Upper lobe of right lung (tissue), 1 donor: ENCODE measurements at regions not wholly inside any gene's neighbourhood (a gene's known extent, or its start where the extent isn't known, plus 50 kb on each side); places are given as distances from the start of the nearest gene placed in this dataset.

Source experiments
- ATAC-seq: fragments of 200-7000 bp; cut with Tn5 transposase; one replicate; pipeline ENCODE4 v1.9.1; 2020; ENCODE audit warnings: mild to moderate bottlenecking, moderate library complexity
- DNase-seq: peaks from one replicate; pipeline ENCODE4 v3.0.0-alpha.2; 2020
- H3K27ac ChIP-seq: fragments of 200-600 bp; one replicate; pipeline ENCODE4 v1.8.0; 2022
- H3K27me3 ChIP-seq: fragments of 200-600 bp; one replicate; pipeline ENCODE4 v1.8.0; 2022; ENCODE audit warnings: mild to moderate bottlenecking
- H3K36me3 ChIP-seq: fragments of 200-600 bp; one replicate; pipeline ENCODE4 v1.8.0; 2022
- H3K4me1 ChIP-seq: fragments of 200-600 bp; one replicate; pipeline ENCODE4 v1.8.0; 2022
- H3K4me3 ChIP-seq: fragments of 200-600 bp; one replicate; pipeline ENCODE4 v1.8.0; 2022; ENCODE audit warnings: mild to moderate bottlenecking
- H3K9me3 ChIP-seq: fragments of 200-600 bp; one replicate; pipeline ENCODE4 v1.8.0; 2022
- intact Hi-C: fragments of 100-400 bp; cut with DNase I; formaldehyde crosslinking; loops from one replicate; pipeline ENCODE4 v1.11.0; 2022
- TF ChIP-seq, protein P1 (sequence below): fragments of 200-600 bp; IDR thresholded peaks from one replicate; pipeline ENCODE4 v1.8.0; 2022; ENCODE audit warnings: antibody characterized with exemption
- donor health status: DM: no; HTN: yes; CAD: no; lungs with severe emphysema.

DNA sequence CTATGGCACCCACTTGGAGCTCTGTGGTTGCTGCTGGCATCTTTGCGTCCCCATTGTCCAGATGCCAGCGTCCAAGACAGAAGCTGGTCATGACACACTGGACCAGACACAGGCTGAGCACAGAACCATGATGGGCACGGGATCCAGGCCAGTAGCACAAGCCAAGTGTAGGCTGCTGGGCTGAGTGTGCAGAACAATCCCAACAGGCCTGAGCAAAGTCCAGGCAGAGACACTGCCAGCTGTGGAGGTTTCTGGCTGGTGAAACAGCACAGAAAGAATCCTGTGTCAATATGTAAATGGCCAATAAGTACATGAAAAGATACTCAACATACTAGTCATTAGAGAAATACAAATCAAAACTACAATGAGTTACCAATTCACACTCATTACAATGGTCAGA lies 705.4 kb downstream of the METTL4 start:
- Histone ChIP-seq H3K27me3 (no peaks in the 10 kb centered on the region), H3K36me3 (no peaks in the 10 kb centered on the region), H3K27ac (no peak overlapping the region), H3K9me3 (no peaks in the 10 kb centered on the region), H3K4me3 (no peak overlapping the region), H3K4me1 (no peaks in the 10 kb centered on the region)
- ATAC-seq (peak; percentile 23), DNase-seq (no peak)
- intact Hi-C loops: no loop called here
- TF ChIP-seq, protein P1, sequence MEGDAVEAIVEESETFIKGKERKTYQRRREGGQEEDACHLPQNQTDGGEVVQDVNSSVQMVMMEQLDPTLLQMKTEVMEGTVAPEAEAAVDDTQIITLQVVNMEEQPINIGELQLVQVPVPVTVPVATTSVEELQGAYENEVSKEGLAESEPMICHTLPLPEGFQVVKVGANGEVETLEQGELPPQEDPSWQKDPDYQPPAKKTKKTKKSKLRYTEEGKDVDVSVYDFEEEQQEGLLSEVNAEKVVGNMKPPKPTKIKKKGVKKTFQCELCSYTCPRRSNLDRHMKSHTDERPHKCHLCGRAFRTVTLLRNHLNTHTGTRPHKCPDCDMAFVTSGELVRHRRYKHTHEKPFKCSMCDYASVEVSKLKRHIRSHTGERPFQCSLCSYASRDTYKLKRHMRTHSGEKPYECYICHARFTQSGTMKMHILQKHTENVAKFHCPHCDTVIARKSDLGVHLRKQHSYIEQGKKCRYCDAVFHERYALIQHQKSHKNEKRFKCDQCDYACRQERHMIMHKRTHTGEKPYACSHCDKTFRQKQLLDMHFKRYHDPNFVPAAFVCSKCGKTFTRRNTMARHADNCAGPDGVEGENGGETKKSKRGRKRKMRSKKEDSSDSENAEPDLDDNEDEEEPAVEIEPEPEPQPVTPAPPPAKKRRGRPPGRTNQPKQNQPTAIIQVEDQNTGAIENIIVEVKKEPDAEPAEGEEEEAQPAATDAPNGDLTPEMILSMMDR: no peak

DNA sequence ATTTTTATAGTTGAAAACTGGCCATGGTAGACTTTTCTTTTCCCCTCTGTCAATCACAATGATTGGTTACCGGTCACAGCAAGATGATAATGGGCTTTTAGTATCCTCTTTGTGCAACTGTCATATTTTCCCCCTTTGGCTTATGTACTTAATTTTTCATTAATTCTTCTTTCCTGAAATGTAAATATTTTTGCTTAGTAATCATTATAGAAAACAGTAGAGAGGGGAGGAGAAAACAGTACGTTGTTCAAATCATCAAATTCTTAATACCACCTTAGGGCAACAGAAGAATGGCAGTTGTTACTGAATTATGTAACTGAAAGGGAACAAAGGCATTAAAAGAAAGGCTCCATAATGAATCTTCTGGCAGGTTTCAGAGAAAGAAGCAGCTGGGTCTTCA lies 699.0 kb downstream of the METTL4 start:
- intact Hi-C loops: no loop called here
- H3K4me1 ChIP-seq: no peaks in the 10 kb centered on the region
- no peaks in the 10 kb centered on the region for H3K36me3 ChIP-seq
- DNase-seq (no peak), ATAC-seq (no peak)
- TF ChIP-seq, protein P1: no peak
- H3K9me3 ChIP-seq: no peaks in the 10 kb centered on the region
- no peak overlapping the region for H3K27ac ChIP-seq
- no peak overlapping the region for H3K4me3 ChIP-seq
- H3K27me3 ChIP-seq: no peaks in the 10 kb centered on the region

DNA sequence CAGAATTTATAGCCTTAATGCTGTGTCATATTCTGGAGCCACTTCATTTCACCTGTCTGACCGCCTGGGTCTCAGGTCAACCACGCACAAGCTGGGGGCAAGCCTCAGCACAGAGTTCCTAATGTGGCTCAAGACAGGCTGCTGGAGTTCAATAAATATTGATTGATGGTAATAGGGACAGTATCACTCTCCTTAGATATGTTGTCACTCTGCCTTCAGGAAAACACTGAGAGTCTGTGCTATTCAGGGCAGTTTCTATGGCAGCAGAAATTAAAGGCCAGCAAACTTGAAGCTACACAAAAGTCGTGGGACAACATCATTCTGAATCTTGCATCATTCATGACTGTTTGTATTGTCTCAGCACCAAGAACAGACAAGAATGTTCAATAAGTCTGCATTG lies 696.1 kb downstream of the METTL4 start:
- Histone ChIP-seq H3K9me3 (no peaks in the 10 kb centered on the region), H3K36me3 (no peaks in the 10 kb centered on the region), H3K27ac (no peak overlapping the region), H3K4me1 (no peaks in the 10 kb centered on the region), H3K27me3 (no peaks in the 10 kb centered on the region), H3K4me3 (no peak overlapping the region)
- intact Hi-C loops: no loop called here
- no peak for DNase-seq
- TF ChIP-seq, protein P1: no peak
- ATAC-seq: no peak

DNA sequence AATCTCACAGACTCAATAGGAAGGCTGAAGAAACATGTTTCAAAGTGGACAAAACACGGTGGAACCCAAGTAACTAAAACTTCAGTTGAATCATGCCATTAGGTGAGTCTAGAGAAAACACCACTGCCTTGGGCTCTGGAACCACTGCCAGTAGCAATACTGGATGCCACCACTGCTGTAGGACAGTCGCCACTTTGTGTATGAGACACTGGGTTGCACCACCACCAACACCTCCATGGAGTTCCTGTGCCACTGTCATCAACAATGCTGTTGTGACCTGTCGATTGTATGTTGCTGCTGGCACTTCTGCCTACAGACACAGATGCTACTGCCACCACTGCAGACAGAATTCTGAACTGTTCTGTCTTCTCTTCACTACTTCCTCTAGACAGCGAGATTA lies 686.7 kb downstream of the METTL4 start:
- TF ChIP-seq, protein P1: no peak
- no peaks in the 10 kb centered on the region for H3K36me3 ChIP-seq
- H3K9me3 ChIP-seq: no peaks in the 10 kb centered on the region
- intact Hi-C loops: no loop called here
- no peak for ATAC-seq
- no peaks in the 10 kb centered on the region for H3K4me1 ChIP-seq
- no peak overlapping the region for H3K27ac ChIP-seq
- H3K27me3 ChIP-seq: no peaks in the 10 kb centered on the region
- no peak overlapping the region for H3K4me3 ChIP-seq
- no peak for DNase-seq

DNA sequence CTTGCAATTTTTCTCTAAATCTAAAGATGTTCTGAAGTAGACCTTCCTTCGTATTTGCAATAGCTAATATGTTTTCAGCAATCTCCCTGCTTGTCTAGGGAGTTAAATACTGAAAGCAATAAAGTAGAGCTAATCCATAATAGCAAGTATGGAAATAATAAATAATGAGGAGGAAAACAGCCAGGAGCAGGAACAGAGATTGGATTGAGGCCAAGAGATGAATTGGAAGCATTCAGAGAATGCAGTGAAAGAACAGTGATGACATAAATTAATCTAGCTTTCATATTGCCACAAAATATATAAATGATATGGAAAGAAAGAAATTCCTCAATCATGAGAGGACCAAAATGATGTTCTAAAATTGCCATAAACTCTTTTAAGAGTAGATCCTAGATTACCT lies 679.7 kb downstream of the METTL4 start:
- Histone ChIP-seq H3K27ac (no peak overlapping the region), H3K36me3 (no peaks in the 10 kb centered on the region), H3K4me1 (no peaks in the 10 kb centered on the region), H3K27me3 (no peaks in the 10 kb centered on the region), H3K9me3 (no peaks in the 10 kb centered on the region), H3K4me3 (no peak overlapping the region)
- DNase-seq (no peak), ATAC-seq (no peak)
- intact Hi-C loops: no loop called here
- TF ChIP-seq, protein P1: no peak

DNA sequence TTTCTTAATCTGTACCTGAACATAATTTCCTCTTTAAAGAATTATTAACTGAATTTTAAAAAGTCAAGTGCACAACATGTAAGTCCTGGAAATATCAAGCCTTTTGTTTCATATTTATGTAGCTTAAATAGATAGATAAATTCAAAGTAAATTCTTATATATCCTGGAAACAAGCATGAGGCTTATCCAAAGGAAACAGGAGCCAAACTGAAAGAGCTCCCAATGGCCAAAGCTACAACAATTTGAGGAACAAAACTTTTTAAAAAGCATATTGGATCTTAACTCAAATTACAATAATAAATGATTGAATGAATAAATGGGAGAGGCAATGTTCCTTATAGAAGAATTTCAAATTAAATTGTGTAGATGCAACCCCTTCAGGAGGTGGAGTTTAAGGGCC lies 679.1 kb downstream of the METTL4 start:
- intact Hi-C loops: no loop called here
- TF ChIP-seq, protein P1: no peak
- no peak for ATAC-seq

More for the DNA sequence above, 679.1 kb downstream of the METTL4 start:
- Histone ChIP-seq H3K27ac (no peak overlapping the region), H3K36me3 (no peaks in the 10 kb centered on the region), H3K27me3 (no peaks in the 10 kb centered on the region), H3K9me3 (no peaks in the 10 kb centered on the region), H3K4me1 (no peaks in the 10 kb centered on the region), H3K4me3 (no peak overlapping the region)
- no peak for DNase-seq
